ENCODE measurements at regions not wholly inside any gene's neighbourhood (a gene's known extent, or its start where the extent isn't known, plus 50 kb on each side); places are given as distances from the start of the nearest gene placed in this dataset.
A peak's percentile ranks its signal among the peaks of the same experiment; 100 is the strongest.

- Histone ChIP-seq H3K56ac (ENCODE audit: extremely low read depth, insufficient read depth, low read length) (no peak overlapping the region), H4K8ac (ENCODE audit: low read depth in 2 of 2, low read length in 2 of 2) (no peak overlapping the region), H3K9ac (ENCODE audit: low read depth, low read length) (no peak overlapping the region), H3K79me1 (ENCODE audit: low read depth in 1 of 2, low read length in 2 of 2) (no peaks in the 10 kb centered on the region), H4K20me1 (ENCODE audit: insufficient read depth, low read length) (no peaks in the 10 kb centered on the region), H3K9me3 (ENCODE audit: control insufficient read depth, insufficient read depth, low read length) (0 out of 2 replicates have a peak, but pooled peaks cover 5% of the 10 kb centered on the region), H2BK20ac (ENCODE audit: low read depth, low read length) (no peak overlapping the region), H4K5ac (ENCODE audit: low read depth, low read length) (no peak overlapping the region), H3K4me1 (ENCODE audit: control insufficient read depth, insufficient read depth, low read length) (no peaks in the 10 kb centered on the region), H3K27me3 (ENCODE audit: control insufficient read depth, insufficient read depth, low read length) (no peaks in the 10 kb centered on the region), H3K9me1 (ENCODE audit: insufficient read depth, low read length) (no peaks in the 10 kb centered on the region), H2BK5ac (ENCODE audit: low read depth, low read length, poor library complexity, severe bottlenecking) (no peak overlapping the region), H2BK15ac (ENCODE audit: low read depth, low read length) (no peak overlapping the region), H3K4me3 (ENCODE audit: insufficient read depth, low read depth, low read length) (no peak overlapping the region), H2AFZ (replicated peaks; ENCODE audit: low read length, poor library complexity) (no peak overlapping the region), H3K4me2 (ENCODE audit: low read depth, low read length) (no peak overlapping the region), H3K14ac (replicated peaks; ENCODE audit: low read depth, low read length) (no peak overlapping the region), H3K36me3 (ENCODE audit: control insufficient read depth, insufficient read depth, low read length) (no peaks in the 10 kb centered on the region), H3K27ac (ENCODE audit: insufficient read depth, low read length) (no peak overlapping the region), H2AK9ac (replicated peaks; ENCODE audit: low read depth, low read length, poor library complexity) (no peak overlapping the region), H4K91ac (ENCODE audit: insufficient read depth, low read depth, low read length) (no peak overlapping the region), H2BK120ac (ENCODE audit: low read depth, low read length) (no peak overlapping the region), H2AK5ac (ENCODE audit: low read depth, low read length) (no peak overlapping the region), H3K4ac (ENCODE audit: low read depth, low read length) (no peak overlapping the region), H3K23ac (ENCODE audit: low read depth, low read length) (no peak overlapping the region), H3K18ac (ENCODE audit: low read depth, low read length) (no peak overlapping the region)
- dilution Hi-C loops (cut with HindIII; ENCODE audit: low sequenced_read_pairs, unreplicated experiment) (no loop called here), intact Hi-C loops (cut with micrococcal nuclease) (no loop called here), in situ Hi-C loops (cut with MboI; ENCODE audit: low sequenced_read_pairs) (no loop called here)
- no TSS peak for BruUV-seq (replicated peaks)
- CTCF ChIA-PET: no interaction called here
- DNase-seq: no peak
- POLR2A ChIA-PET (ENCODE audit: unreplicated experiment): no interaction called here
- TF ChIP-seq RAD21 (IDR thresholded peaks at IDR 0.05; ENCODE audit: low read length) (no peak), CTCF (conservative IDR thresholded peaks at IDR 0.05; ENCODE audit: low read depth, low read length) (no peak), SMC3 (IDR thresholded peaks at IDR 0.05; ENCODE audit: low read depth, low read length) (no peak), NFE2L2 (IDR thresholded peaks at IDR 0.05; ENCODE audit: low read depth, low read length) (no peak), CEBPB (IDR thresholded peaks at IDR 0.05; ENCODE audit: low read depth, low read length) (no peak), MAZ (IDR thresholded peaks at IDR 0.05; ENCODE audit: borderline replicate concordance, low read depth, low read length) (no peak), USF2 (IDR thresholded peaks at IDR 0.05; ENCODE audit: low read depth, low read length) (no peak), MAFK (IDR thresholded peaks at IDR 0.05; ENCODE audit: low read depth, low read length) (peak; percentile 34; the same call in 1 of the 2 replicates)
- no CpG with 5 or more reads among the region's 2 CpGs for WGBS, 2 experiments (ENCODE audit: extremely low coverage in 2 of 2, insufficient read length in 1 of 2)
- no peak for ATAC-seq (ENCODE audit: low read depth)
Observed at GRCh38 chr18:27361477-27361876, 176.4 kb upstream of the CHST9 start.
